Right cardiac atrium (tissue), 5 donors: ENCODE measurements at regions not wholly inside any gene's neighbourhood (a gene's known extent, or its start where the extent isn't known, plus 50 kb on each side); places are given as distances from the start of the nearest gene placed in this dataset.

Experiments used
- ATAC-seq, 2 donors: fragments of 200-7000 bp; cut with Tn5 transposase; one replicate each; pipeline versions ENCODE4 v1.8.0 to v1.9.1; 2020; ENCODE audit warnings: moderate library complexity in 2 of 2, mild to moderate bottlenecking in 1 of 2
- DNase-seq, 3 donors: peaks; one replicate each; pipeline ENCODE4 v3.0.0-alpha.2; 2020
- H3K27ac ChIP-seq: one replicate; pipeline ENCODE4 v1.5.1; 2013; ENCODE audit warnings: mild to moderate bottlenecking, low read length, control low read depth, moderate library complexity
- H3K27me3 ChIP-seq: one replicate; pipeline ENCODE4 v1.6.1; 2013; ENCODE audit not compliant: control insufficient read depth, insufficient read depth
- H3K4me1 ChIP-seq: one replicate; pipeline ENCODE4 v1.6.1; 2013; ENCODE audit warnings: low read length; ENCODE audit not compliant: control insufficient read depth, insufficient read depth
- H3K4me3 ChIP-seq: one replicate; pipeline ENCODE4 v1.5.1; 2013; ENCODE audit warnings: low read length, control low read depth
- H3K9me3 ChIP-seq: one replicate; pipeline ENCODE4 v1.6.1; 2013; ENCODE audit warnings: low read length; ENCODE audit not compliant: control insufficient read depth
- WGBS: extraction: QIAGEN DNeasy Blood & Tissue Kit; methylation state at CpG from one replicate; pipeline ENCODE4 v1.1.7; 2013; 5-methylcytosine and 5-hydroxymethylcytosine counted together
- intact Hi-C, 4 donors: fragments of 100-400 bp; cut with DNase I; formaldehyde crosslinking; loops; one replicate each; pipeline versions ENCODE4 v1.11.0 to v1.14.0; 2022 to 2023
- donor health status: healthy with polysubstance abuse.
- donor health status: DM: no; HTN: yes; CAD: no.
- donor health status: DM: no; HTN: no; CAD: no.
- donor health status: DM: no; HTN: yes; CAD: no; lungs with severe emphysema.
- donor health status: DM: yes; HTN: yes; CAD: no.

GRCh38 chr13:40023595-40024203 is 368.2 kb downstream of the COG6 start:
- Histone ChIP-seq H3K4me3 (no peak overlapping the region), H3K9me3 (no peaks in the 10 kb centered on the region), H3K27ac (no peak overlapping the region), H3K27me3 (no peaks in the 10 kb centered on the region), H3K4me1 (no peaks in the 10 kb centered on the region)
- no peak for DNase-seq
- 91% methylated on average over 3 of the region's 3 CpGs for WGBS
- intact Hi-C loops: no loop called here
- no peak for ATAC-seq

- DNase-seq (no peak), ATAC-seq (no peak)
- H3K27me3 ChIP-seq: no peaks in the 10 kb centered on the region
- WGBS: 79% methylated on average over 3 of the region's 3 CpGs
- no peak overlapping the region for H3K27ac ChIP-seq
- intact Hi-C loops: no loop called here
- H3K4me3 ChIP-seq: no peak overlapping the region
- no peaks in the 10 kb centered on the region for H3K9me3 ChIP-seq
- H3K4me1 ChIP-seq: no peaks in the 10 kb centered on the region
These were observed 368.9 kb downstream of the COG6 start for GRCh38 chr13:40024204-40024966.

DNA sequence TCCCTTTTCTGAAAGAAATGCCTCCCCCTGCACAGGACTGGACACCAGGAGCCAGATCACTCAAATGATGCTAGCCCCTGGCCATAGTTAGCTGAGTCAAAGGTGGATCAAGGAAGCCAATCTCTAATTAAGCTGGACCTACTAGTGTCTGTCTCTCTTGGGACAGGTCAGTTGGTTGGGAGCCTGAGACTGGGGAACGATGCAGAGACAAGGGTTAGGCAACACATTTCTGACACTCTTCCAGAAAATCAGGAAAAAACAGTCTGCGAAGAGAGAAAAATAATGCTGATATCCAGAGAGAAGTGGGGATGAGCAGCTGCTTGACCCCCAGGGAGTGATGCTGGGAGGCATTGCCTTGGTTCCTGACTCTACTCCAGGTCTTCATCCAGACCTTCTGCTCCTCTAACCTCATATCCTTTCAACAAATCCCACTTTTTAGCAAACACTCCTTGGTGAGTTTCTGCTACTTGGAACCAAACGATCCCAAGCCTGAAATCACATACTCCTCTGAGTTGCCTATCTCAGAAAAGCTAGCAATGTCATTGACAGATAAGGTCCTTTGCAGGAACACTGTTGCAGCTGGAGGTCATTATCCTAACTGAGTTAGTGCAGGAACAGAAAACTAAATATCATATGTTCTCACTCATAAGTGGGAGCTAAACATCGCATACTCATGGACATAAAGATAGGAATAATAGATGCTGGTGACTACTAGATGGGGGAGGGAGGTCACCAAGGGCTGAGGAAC is 369.7 kb downstream of the COG6 start:
- intact Hi-C loops: no loop called here
- no peaks in the 10 kb centered on the region for H3K4me1 ChIP-seq
- no peak overlapping the region for H3K27ac ChIP-seq
- H3K27me3 ChIP-seq: no peaks in the 10 kb centered on the region
- DNase-seq: peak in 1 of 3 donors; percentile 58
- WGBS: 53% methylated on average over 4 of the region's 4 CpGs
- ATAC-seq: peak; percentile 46 to 68
- H3K4me3 ChIP-seq: no peak overlapping the region
- no peaks in the 10 kb centered on the region for H3K9me3 ChIP-seq

DNA sequence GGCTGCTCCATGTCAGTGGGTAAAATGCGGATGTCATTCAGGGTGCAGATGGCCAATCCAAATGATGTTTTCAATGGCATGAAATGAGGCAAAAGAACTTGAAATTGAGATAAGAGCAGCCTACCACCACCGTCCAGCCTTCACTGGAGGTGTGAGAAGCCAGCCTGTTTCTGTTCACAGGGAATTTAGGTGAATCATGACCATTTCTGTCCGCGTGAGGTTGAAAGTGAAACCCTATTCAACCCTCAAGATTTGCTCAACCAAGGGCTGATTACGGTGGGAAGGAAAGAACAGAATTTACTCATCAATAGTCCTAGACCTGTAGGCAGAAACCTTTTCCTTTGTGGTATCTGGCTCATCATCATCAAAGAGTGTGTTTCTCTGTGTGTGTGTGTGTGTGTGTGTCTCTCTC is 370.7 kb downstream of the COG6 start:
- no peak for DNase-seq
- intact Hi-C loops: no loop called here

DNA sequence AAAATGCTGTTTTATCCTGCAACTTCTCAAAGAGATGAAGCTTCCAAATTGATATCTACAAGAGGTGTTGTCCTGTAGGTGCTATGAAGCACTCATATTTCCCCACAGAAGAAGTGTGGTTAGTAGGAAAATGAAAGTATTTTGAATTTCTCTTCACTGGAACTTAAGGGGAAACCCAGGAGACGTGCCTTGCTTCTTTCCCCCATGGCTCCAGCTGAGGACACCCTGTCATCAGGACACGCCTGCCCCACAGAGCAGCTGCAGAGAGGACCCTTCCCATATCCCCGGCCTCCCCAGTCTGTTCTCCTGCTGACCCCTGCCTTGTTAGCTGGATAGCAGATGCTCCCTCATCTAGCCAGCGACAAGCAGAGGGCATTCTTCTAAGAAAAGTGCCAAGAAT is 371.3 kb downstream of the COG6 start:
- ATAC-seq: no peak
- no peak for DNase-seq
- Histone ChIP-seq H3K9me3 (no peaks in the 10 kb centered on the region), H3K4me1 (no peaks in the 10 kb centered on the region), H3K27me3 (no peaks in the 10 kb centered on the region), H3K27ac (no peak overlapping the region), H3K4me3 (no peak overlapping the region)
- intact Hi-C loops: no loop called here
- WGBS: 82% methylated on average over 4 of the region's 4 CpGs

More for the DNA sequence above, 370.7 kb downstream of the COG6 start:
- H3K9me3 ChIP-seq: no peaks in the 10 kb centered on the region
- H3K4me3 ChIP-seq: no peak overlapping the region
- no peaks in the 10 kb centered on the region for H3K27me3 ChIP-seq
- H3K4me1 ChIP-seq: no peaks in the 10 kb centered on the region
- WGBS: 86% methylated on average over 5 of the region's 5 CpGs
- no peak for ATAC-seq
- no peak overlapping the region for H3K27ac ChIP-seq

DNA sequence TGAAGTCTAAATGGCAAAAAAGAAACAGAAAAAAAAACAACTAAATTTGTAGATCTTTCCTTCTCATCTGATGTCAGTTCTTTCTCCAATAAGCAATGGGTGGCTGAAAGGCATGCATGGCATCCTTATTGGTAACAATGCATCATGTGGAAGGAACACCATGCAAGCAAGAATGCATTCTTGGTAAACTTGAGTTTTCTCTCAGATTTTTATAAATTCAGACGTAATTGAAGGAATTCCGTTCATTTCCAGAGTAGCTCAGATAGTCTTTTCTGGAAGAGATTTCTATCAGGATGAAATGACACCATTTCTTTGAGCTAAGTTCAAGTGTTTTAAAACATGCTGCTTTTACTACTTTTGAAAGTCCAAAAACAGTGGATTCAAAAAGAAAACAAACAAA is 373.0 kb downstream of the COG6 start:
- intact Hi-C loops: no loop called here
- Histone ChIP-seq H3K4me1 (no peaks in the 10 kb centered on the region), H3K9me3 (no peaks in the 10 kb centered on the region), H3K4me3 (no peak overlapping the region), H3K27ac (no peak overlapping the region), H3K27me3 (no peaks in the 10 kb centered on the region)
- 95% methylated on average over 2 of the region's 2 CpGs for WGBS
- DNase-seq (no peak), ATAC-seq (no peak)

- no peaks in the 10 kb centered on the region for H3K4me1 ChIP-seq
- WGBS: 49% methylated on average over 4 of the region's 4 CpGs
- intact Hi-C loops: no loop called here
- no peak overlapping the region for H3K27ac ChIP-seq
- H3K4me3 ChIP-seq: no peak overlapping the region
- H3K27me3 ChIP-seq: no peaks in the 10 kb centered on the region
- DNase-seq: no peak
- no peak for ATAC-seq
- no peaks in the 10 kb centered on the region for H3K9me3 ChIP-seq
These were observed 375.6 kb downstream of the COG6 start for GRCh38 chr13:40031031-40031430.

GRCh38 chr13:40039061-40039460 is 383.6 kb downstream of the COG6 start:
- Histone ChIP-seq H3K4me3 (no peak overlapping the region), H3K27ac (no peak overlapping the region), H3K4me1 (no peaks in the 10 kb centered on the region), H3K27me3 (no peaks in the 10 kb centered on the region), H3K9me3 (no peaks in the 10 kb centered on the region)
- intact Hi-C loops: no loop called here
- ATAC-seq: no peak
- WGBS: 71% methylated on average over 2 of the region's 2 CpGs
- no peak for DNase-seq

GRCh38 chr13:40042991-40043390 is 387.5 kb downstream of the COG6 start:
- Histone ChIP-seq H3K4me3 (no peak overlapping the region), H3K27ac (no peak overlapping the region), H3K27me3 (no peaks in the 10 kb centered on the region), H3K4me1 (no peaks in the 10 kb centered on the region), H3K9me3 (no peaks in the 10 kb centered on the region)
- ATAC-seq (no peak), DNase-seq (no peak)
- 80% methylated on average over 3 of the region's 3 CpGs for WGBS
- intact Hi-C loops: no loop called here

GRCh38 chr13:40043764-40044163 is 388.3 kb downstream of the COG6 start:
- WGBS: 83% methylated on average over 3 of the region's 3 CpGs
- intact Hi-C loops: no loop called here
- DNase-seq (no peak), ATAC-seq (no peak)
- H3K27me3 ChIP-seq: no peaks in the 10 kb centered on the region
- no peak overlapping the region for H3K27ac ChIP-seq
- no peaks in the 10 kb centered on the region for H3K9me3 ChIP-seq
- no peaks in the 10 kb centered on the region for H3K4me1 ChIP-seq
- H3K4me3 ChIP-seq: no peak overlapping the region

GRCh38 chr13:40047322-40047771 is 391.9 kb downstream of the COG6 start:
- no peak for ATAC-seq
- intact Hi-C loops: no loop called here
- H3K4me1 ChIP-seq: no peaks in the 10 kb centered on the region
- no peak overlapping the region for H3K4me3 ChIP-seq
- no peaks in the 10 kb centered on the region for H3K9me3 ChIP-seq
- 94% methylated on average over 5 of the region's 5 CpGs for WGBS
- no peaks in the 10 kb centered on the region for H3K27me3 ChIP-seq
- no peak for DNase-seq
- H3K27ac ChIP-seq: no peak overlapping the region
